Ecto neural progenitor cell (in vitro differentiated cells): ENCODE measurements at regions not wholly inside any gene's neighbourhood (a gene's known extent, or its start where the extent isn't known, plus 50 kb on each side); places are given as distances from the start of the nearest gene placed in this dataset.

Experiments
- DNase-seq: peaks from one replicate; pipeline ENCODE4 v3.0.0-alpha.2; 2018; ENCODE audit warnings: low spot score

- DNase-seq, result no peak
Observed at GRCh38 chr3:72397586-72397985, 450.7 kb downstream of the SHQ1 start.

- DNase-seq, result no peak
Observed at GRCh38 chr3:72396899-72397298, 451.3 kb downstream of the SHQ1 start.

GRCh38 chr3:72395776-72396311 is 452.4 kb downstream of the SHQ1 start:
- no peak for DNase-seq

- no peak for DNase-seq
Observed at GRCh38 chr3:72393455-72393854, 454.8 kb downstream of the SHQ1 start.

GRCh38 chr3:72391659-72392058 is 456.6 kb downstream of the SHQ1 start:
- no peak for DNase-seq

- no peak for DNase-seq
Observed at GRCh38 chr3:72390841-72391240, 457.4 kb downstream of the SHQ1 start.

- DNase-seq, result no peak
Observed at GRCh38 chr3:72388644-72389043, 459.6 kb downstream of the SHQ1 start.

- no peak for DNase-seq
Observed at GRCh38 chr3:72388117-72388516, 460.1 kb downstream of the SHQ1 start.

GRCh38 chr3:72386327-72387000 is 461.8 kb downstream of the SHQ1 start:
- DNase-seq, result no peak

GRCh38 chr3:72385167-72385566 is 463.1 kb downstream of the SHQ1 start:
- DNase-seq, result no peak

- no peak for DNase-seq
Observed at GRCh38 chr3:72384602-72385001, 463.6 kb downstream of the SHQ1 start.

- DNase-seq, result no peak
Observed at GRCh38 chr3:72383883-72384282, 464.4 kb downstream of the SHQ1 start.

- no peak for DNase-seq
Observed at GRCh38 chr3:72383230-72383629, 465.0 kb downstream of the SHQ1 start.

- no peak for DNase-seq
Observed at GRCh38 chr3:72382460-72382859, 465.8 kb downstream of the SHQ1 start.

- DNase-seq, result no peak
Observed at GRCh38 chr3:72381584-72381983, 466.7 kb downstream of the SHQ1 start.

- DNase-seq, result no peak
Observed at GRCh38 chr3:72380711-72381493, 467.3 kb downstream of the SHQ1 start.

GRCh38 chr3:72380193-72380592 is 468.1 kb downstream of the SHQ1 start:
- DNase-seq, result no peak

GRCh38 chr3:72379500-72380187 is 468.6 kb downstream of the SHQ1 start:
- no peak for DNase-seq

- DNase-seq, result no peak
Observed at GRCh38 chr3:72378287-72378686, 470.0 kb downstream of the SHQ1 start.

- no peak for DNase-seq
Observed at GRCh38 chr3:72376956-72377710, 471.1 kb downstream of the SHQ1 start.

GRCh38 chr3:72375237-72376076 is 472.8 kb downstream of the SHQ1 start:
- no peak for DNase-seq
